ENCODE measurements at regions not wholly inside any gene's neighbourhood (a gene's known extent, or its start where the extent isn't known, plus 50 kb on each side); places are given as distances from the start of the nearest gene placed in this dataset.

- no peak for TF ChIP-seq CTCF (conservative IDR thresholded peaks at IDR 0.05; ENCODE audit: low read length)
- TF ChIP-seq EZH2phosphoT487 (IDR thresholded peaks at IDR 0.05; ENCODE audit: borderline replicate concordance): no peak
- Histone ChIP-seq H3K4me3 (ENCODE audit: low read length, poor library complexity, severe bottlenecking) (no peak overlapping the region), H3K4me1 (ENCODE audit: insufficient read depth, low read length, poor library complexity, severe bottlenecking) (no peaks in the 10 kb centered on the region), H3K4me2 (ENCODE audit: low read depth, low read length, poor library complexity, severe bottlenecking) (no peak overlapping the region), H3K36me3 (ENCODE audit: insufficient read depth, low read length) (no peaks in the 10 kb centered on the region), H3K9me3 (ENCODE audit: insufficient read depth, low read depth, low read length) (no peaks in the 10 kb centered on the region), H2AFZ (ENCODE audit: low read length) (no peak overlapping the region), H3K9me2 (replicated peaks; ENCODE audit: low read depth, low read length) (no peaks in the 10 kb centered on the region), H3K27me3 (ENCODE audit: insufficient read depth, low read length, poor library complexity, severe bottlenecking) (no peaks in the 10 kb centered on the region), H3K79me2 (ENCODE audit: insufficient read depth, low read length) (no peaks in the 10 kb centered on the region), H3K9ac (ENCODE audit: low read depth, low read length, poor library complexity, severe bottlenecking) (no peak overlapping the region), H3F3A (ENCODE audit: low read depth) (no peaks in the 10 kb centered on the region), H4K20me1 (ENCODE audit: insufficient read depth, low read length, poor library complexity, severe bottlenecking) (no peaks in the 10 kb centered on the region)
Measured at GRCh38 chr13:64684685-64685431, 2545.3 kb downstream of the PCDH9 start.

GRCh38 chr13:64684108-64684507, 2546.0 kb downstream of the PCDH9 start:
- no peaks in the 10 kb centered on the region for H3K36me3 ChIP-seq (ENCODE audit: insufficient read depth, low read length)
- H3K4me3 ChIP-seq (ENCODE audit: low read length, poor library complexity, severe bottlenecking): no peak overlapping the region
- TF ChIP-seq CTCF (conservative IDR thresholded peaks at IDR 0.05; ENCODE audit: low read length) (no peak), EZH2phosphoT487 (IDR thresholded peaks at IDR 0.05; ENCODE audit: borderline replicate concordance) (no peak)

GRCh38 chr13:64680739-64681138, 2549.4 kb downstream of the PCDH9 start:
- no peak for TF ChIP-seq CTCF (conservative IDR thresholded peaks at IDR 0.05; ENCODE audit: low read length)
- TF ChIP-seq EZH2phosphoT487 (IDR thresholded peaks at IDR 0.05; ENCODE audit: borderline replicate concordance): no peak
- Histone ChIP-seq H3K79me2 (ENCODE audit: insufficient read depth, low read length) (no peaks in the 10 kb centered on the region), H3K36me3 (ENCODE audit: insufficient read depth, low read length) (no peaks in the 10 kb centered on the region), H3K27me3 (ENCODE audit: insufficient read depth, low read length, poor library complexity, severe bottlenecking) (no peaks in the 10 kb centered on the region), H3K4me2 (ENCODE audit: low read depth, low read length, poor library complexity, severe bottlenecking) (no peak overlapping the region), H3K4me3 (ENCODE audit: low read length, poor library complexity, severe bottlenecking) (no peak overlapping the region), H3K9ac (ENCODE audit: low read depth, low read length, poor library complexity, severe bottlenecking) (no peak overlapping the region), H3K4me1 (ENCODE audit: insufficient read depth, low read length, poor library complexity, severe bottlenecking) (no peaks in the 10 kb centered on the region), H3F3A (ENCODE audit: low read depth) (no peaks in the 10 kb centered on the region), H4K20me1 (ENCODE audit: insufficient read depth, low read length, poor library complexity, severe bottlenecking) (no peaks in the 10 kb centered on the region), H3K9me2 (replicated peaks; ENCODE audit: low read depth, low read length) (no peaks in the 10 kb centered on the region), H3K9me3 (ENCODE audit: insufficient read depth, low read depth, low read length) (no peaks in the 10 kb centered on the region), H2AFZ (ENCODE audit: low read length) (no peak overlapping the region)

More at GRCh38 chr13:64684108-64684507, 2546.0 kb downstream of the PCDH9 start:
- Histone ChIP-seq H3K79me2 (ENCODE audit: insufficient read depth, low read length) (no peaks in the 10 kb centered on the region), H3K9me3 (ENCODE audit: insufficient read depth, low read depth, low read length) (no peaks in the 10 kb centered on the region), H3K27me3 (ENCODE audit: insufficient read depth, low read length, poor library complexity, severe bottlenecking) (no peaks in the 10 kb centered on the region), H3K9ac (ENCODE audit: low read depth, low read length, poor library complexity, severe bottlenecking) (no peak overlapping the region), H2AFZ (ENCODE audit: low read length) (no peak overlapping the region), H3F3A (ENCODE audit: low read depth) (no peaks in the 10 kb centered on the region), H4K20me1 (ENCODE audit: insufficient read depth, low read length, poor library complexity, severe bottlenecking) (no peaks in the 10 kb centered on the region), H3K4me2 (ENCODE audit: low read depth, low read length, poor library complexity, severe bottlenecking) (no peak overlapping the region), H3K4me1 (ENCODE audit: insufficient read depth, low read length, poor library complexity, severe bottlenecking) (no peaks in the 10 kb centered on the region), H3K9me2 (replicated peaks; ENCODE audit: low read depth, low read length) (no peaks in the 10 kb centered on the region)

Data from Loucy (cell line).